H1 (cell line): ENCODE measurements at regions not wholly inside any gene's neighbourhood (a gene's known extent, or its start where the extent isn't known, plus 50 kb on each side); places are given as distances from the start of the nearest gene placed in this dataset.

Experiments used
- CEBPB ChIP-seq: IDR thresholded peaks from 2 replicates; pipeline ENCODE4 v1.6.1; 2012; ENCODE audit warnings: low read depth, low read length
- EP300 ChIP-seq, 2 experiments: IDR thresholded peaks; 1 replicate in 1 of 2; 2 replicates in 1 of 2; pipeline ENCODE4 v1.6.1; 2011 to 2012; ENCODE audit warnings: low read depth in 2 of 2, low read length in 2 of 2, mild to moderate bottlenecking in 2 of 2, borderline replicate concordance in 1 of 2, inconsistent platforms in 1 of 2, moderate library complexity in 1 of 2
- SIRT6 ChIP-seq: IDR thresholded peaks from one replicate; pipeline ENCODE4 v1.7.1; 2012; ENCODE audit warnings: low read length, inconsistent platforms
- YY1 ChIP-seq: IDR thresholded peaks from 2 replicates; pipeline ENCODE4 v1.6.1; 2011; ENCODE audit warnings: low read depth, mild to moderate bottlenecking, low read length
- TF ChIP-seq, protein P1 (sequence below), 3 experiments: IDR thresholded peaks; 1 replicate in 2 of 3; 2 replicates in 1 of 3; pipeline versions ENCODE4 v1.5.1 to v1.6.1; 2011; ENCODE audit warnings: low read length in 3 of 3, mild to moderate bottlenecking in 3 of 3, inconsistent platforms in 2 of 3, low read depth in 1 of 3, moderate library complexity in 1 of 3; ENCODE audit not compliant: insufficient read depth in 1 of 3; ENCODE audit errors: control extremely low read depth in 1 of 3
- TF ChIP-seq, protein P2 (sequence below): IDR thresholded peaks from 2 replicates; pipeline ENCODE4 v1.6.1; 2011; ENCODE audit warnings: low read length, improper control_type of control experiment

DNA sequence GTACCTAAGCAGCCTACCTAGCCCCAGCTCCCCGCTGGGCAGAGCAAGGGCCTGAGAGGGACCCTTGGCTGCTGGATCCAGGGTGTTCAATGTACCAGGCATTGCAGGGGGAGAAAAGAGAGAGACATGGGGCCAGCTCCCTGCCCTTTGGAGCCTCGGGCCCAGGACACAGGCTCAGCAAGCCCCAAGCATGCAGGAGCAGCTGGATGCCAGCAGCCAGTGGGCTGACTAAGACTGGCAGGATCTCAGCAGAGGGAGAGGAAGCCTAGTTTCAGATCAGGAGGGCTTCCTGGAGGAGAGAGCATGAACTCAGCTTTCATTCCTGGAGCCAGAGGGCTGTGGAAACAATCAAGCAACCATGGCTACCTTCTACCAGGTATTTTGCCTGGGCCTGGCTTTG lies 82.0 kb upstream of the NKD1 start (continued):
- TF ChIP-seq, protein P1, sequence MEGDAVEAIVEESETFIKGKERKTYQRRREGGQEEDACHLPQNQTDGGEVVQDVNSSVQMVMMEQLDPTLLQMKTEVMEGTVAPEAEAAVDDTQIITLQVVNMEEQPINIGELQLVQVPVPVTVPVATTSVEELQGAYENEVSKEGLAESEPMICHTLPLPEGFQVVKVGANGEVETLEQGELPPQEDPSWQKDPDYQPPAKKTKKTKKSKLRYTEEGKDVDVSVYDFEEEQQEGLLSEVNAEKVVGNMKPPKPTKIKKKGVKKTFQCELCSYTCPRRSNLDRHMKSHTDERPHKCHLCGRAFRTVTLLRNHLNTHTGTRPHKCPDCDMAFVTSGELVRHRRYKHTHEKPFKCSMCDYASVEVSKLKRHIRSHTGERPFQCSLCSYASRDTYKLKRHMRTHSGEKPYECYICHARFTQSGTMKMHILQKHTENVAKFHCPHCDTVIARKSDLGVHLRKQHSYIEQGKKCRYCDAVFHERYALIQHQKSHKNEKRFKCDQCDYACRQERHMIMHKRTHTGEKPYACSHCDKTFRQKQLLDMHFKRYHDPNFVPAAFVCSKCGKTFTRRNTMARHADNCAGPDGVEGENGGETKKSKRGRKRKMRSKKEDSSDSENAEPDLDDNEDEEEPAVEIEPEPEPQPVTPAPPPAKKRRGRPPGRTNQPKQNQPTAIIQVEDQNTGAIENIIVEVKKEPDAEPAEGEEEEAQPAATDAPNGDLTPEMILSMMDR (IDR thresholded peaks at IDR 0.05; ENCODE audit: control extremely low read depth in 1 of 3, insufficient read depth in 1 of 3, low read depth in 1 of 3, low read length in 3 of 3), result no peak
- no peak for TF ChIP-seq YY1
- no peak for TF ChIP-seq EP300 (IDR thresholded peaks at IDR 0.05; ENCODE audit: borderline replicate concordance in 1 of 2, low read depth in 2 of 2, low read length in 2 of 2)
- TF ChIP-seq, protein P2, sequence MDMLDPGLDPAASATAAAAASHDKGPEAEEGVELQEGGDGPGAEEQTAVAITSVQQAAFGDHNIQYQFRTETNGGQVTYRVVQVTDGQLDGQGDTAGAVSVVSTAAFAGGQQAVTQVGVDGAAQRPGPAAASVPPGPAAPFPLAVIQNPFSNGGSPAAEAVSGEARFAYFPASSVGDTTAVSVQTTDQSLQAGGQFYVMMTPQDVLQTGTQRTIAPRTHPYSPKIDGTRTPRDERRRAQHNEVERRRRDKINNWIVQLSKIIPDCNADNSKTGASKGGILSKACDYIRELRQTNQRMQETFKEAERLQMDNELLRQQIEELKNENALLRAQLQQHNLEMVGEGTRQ, result no peak
- TF ChIP-seq SIRT6, result no peak
- TF ChIP-seq CEBPB, result no peak
